Ascending aorta (tissue), 2 donors: ENCODE measurements at regions not wholly inside any gene's neighbourhood (a gene's known extent, or its start where the extent isn't known, plus 50 kb on each side); places are given as distances from the start of the nearest gene placed in this dataset.

Experiments used
- DNase-seq, 2 donors: peaks; one replicate each; pipeline ENCODE4 v3.0.0-alpha.2; 2019; ENCODE audit warnings: low spot score in 2 of 2
- H3K27ac ChIP-seq, 2 donors: fragments of 200-600 bp; sonication (generic); one replicate each; pipeline ENCODE4 v1.5.1; 2016 to 2017; ENCODE audit warnings: mild to moderate bottlenecking in 1 of 2
- H3K27me3 ChIP-seq: fragments of 200-600 bp; sonication (generic); one replicate; pipeline ENCODE4 v1.5.1; 2017
- H3K36me3 ChIP-seq, 2 donors: fragments of 200-600 bp; sonication (generic); one replicate each; pipeline ENCODE4 v1.5.1; 2016
- H3K4me1 ChIP-seq, 2 donors: fragments of 200-600 bp; sonication (generic); one replicate each; pipeline ENCODE4 v1.5.1; 2016 to 2017; ENCODE audit warnings: mild to moderate bottlenecking in 1 of 2
- H3K4me3 ChIP-seq, 2 donors: fragments of 200-600 bp; sonication (generic); one replicate each; pipeline ENCODE4 v1.5.1; 2016 to 2017; ENCODE audit warnings: mild to moderate bottlenecking in 1 of 2
- H3K9me3 ChIP-seq, 2 donors: fragments of 200-600 bp; sonication (generic); one replicate each; pipeline ENCODE4 v1.5.1; 2016
- CTCF ChIP-seq, 3 experiments: fragments of 200-600 bp in 2 of 3; fragments of 450-650 bp in 1 of 3; sonication (generic) in 2 of 3; IDR thresholded peaks; one replicate each; pipeline ENCODE4 v1.5.1; 2016 to 2019; ENCODE audit warnings: antibody characterized with exemption in 3 of 3, mild to moderate bottlenecking in 1 of 3, moderate library complexity in 1 of 3
- intact Hi-C: fragments of 100-400 bp; cut with DNase I; formaldehyde crosslinking; loops from one replicate; pipeline ENCODE4 v1.15.1; 2023

- no peak for DNase-seq
These were observed 69.6 kb downstream of the MDH1 start for GRCh38 chr2:63658176-63658968.

GRCh38 chr2:63660060-63660459 is 71.3 kb downstream of the MDH1 start:
- Histone ChIP-seq H3K27me3 (no peaks in the 10 kb centered on the region), H3K4me3 (no peak overlapping the region), H3K27ac (no peak overlapping the region), H3K36me3 (no peaks in the 10 kb centered on the region), H3K9me3 (no peaks in the 10 kb centered on the region), H3K4me1 (no peaks in the 10 kb centered on the region)
- DNase-seq, result no peak
- intact Hi-C loops, result no loop called here
- TF ChIP-seq CTCF (IDR thresholded peaks at IDR 0.05), result no peak

More at GRCh38 chr2:63658176-63658968, 69.6 kb downstream of the MDH1 start:
- intact Hi-C loops, result no loop called here
- no peaks in the 10 kb centered on the region for H3K27me3 ChIP-seq
- H3K27ac ChIP-seq, result no peak overlapping the region
- no peak overlapping the region for H3K4me3 ChIP-seq
- H3K36me3 ChIP-seq, result no peaks in the 10 kb centered on the region
- H3K9me3 ChIP-seq, result no peaks in the 10 kb centered on the region
- TF ChIP-seq CTCF (IDR thresholded peaks at IDR 0.05), result no peak
- H3K4me1 ChIP-seq, result no peaks in the 10 kb centered on the region

- Histone ChIP-seq H3K9me3 (no peaks in the 10 kb centered on the region), H3K4me1 (no peaks in the 10 kb centered on the region), H3K36me3 (no peaks in the 10 kb centered on the region), H3K4me3 (no peak overlapping the region), H3K27ac (no peak overlapping the region), H3K27me3 (no peaks in the 10 kb centered on the region)
- intact Hi-C loops, result no loop called here
- no peak for DNase-seq
- TF ChIP-seq CTCF (IDR thresholded peaks at IDR 0.05), result no peak
These were observed 72.3 kb downstream of the MDH1 start for GRCh38 chr2:63661076-63661475.

GRCh38 chr2:63662028-63662804 is 73.5 kb downstream of the MDH1 start:
- Histone ChIP-seq H3K4me3 (no peak overlapping the region), H3K4me1 (no peaks in the 10 kb centered on the region), H3K27me3 (no peaks in the 10 kb centered on the region), H3K36me3 (no peaks in the 10 kb centered on the region), H3K27ac (no peak overlapping the region), H3K9me3 (no peaks in the 10 kb centered on the region)
- no peak for TF ChIP-seq CTCF (IDR thresholded peaks at IDR 0.05)
- no peak for DNase-seq
- intact Hi-C loops, result no loop called here

- Histone ChIP-seq H3K9me3 (no peaks in the 10 kb centered on the region), H3K36me3 (no peaks in the 10 kb centered on the region), H3K27ac (no peak overlapping the region), H3K4me1 (no peaks in the 10 kb centered on the region), H3K4me3 (no peak overlapping the region), H3K27me3 (no peaks in the 10 kb centered on the region)
- no peak for DNase-seq
- intact Hi-C loops, result no loop called here
- no peak for TF ChIP-seq CTCF (IDR thresholded peaks at IDR 0.05)
These were observed 74.5 kb downstream of the MDH1 start for GRCh38 chr2:63663013-63663864.
